GM21619 (cell line): ENCODE measurements at regions not wholly inside any gene's neighbourhood (a gene's known extent, or its start where the extent isn't known, plus 50 kb on each side); places are given as distances from the start of the nearest gene placed in this dataset.
A peak's percentile ranks its signal among the peaks of the same experiment; 100 is the strongest.

ENCODE experiments used
- ATAC-seq: cut with Tn5 transposase; IDR thresholded peaks from one replicate; pipeline ENCODE4 v1.9.1; 2021; ENCODE audit not compliant: unreplicated experiment

- no peak for ATAC-seq
These were observed 254.7 kb downstream of the MAN2A1 start for GRCh38 chr5:109944461-109944860.

GRCh38 chr5:109945097-109945678 is 255.5 kb downstream of the MAN2A1 start:
- ATAC-seq: peak; percentile 78

- no peak for ATAC-seq
These were observed 256.2 kb downstream of the MAN2A1 start for GRCh38 chr5:109945723-109946480.

- ATAC-seq: no peak
These were observed 256.9 kb downstream of the MAN2A1 start for GRCh38 chr5:109946610-109947009.

GRCh38 chr5:109947667-109948066 is 257.9 kb downstream of the MAN2A1 start:
- no peak for ATAC-seq

GRCh38 chr5:109950634-109951033 is 260.9 kb downstream of the MAN2A1 start:
- no peak for ATAC-seq

GRCh38 chr5:109951348-109951747 is 261.6 kb downstream of the MAN2A1 start:
- ATAC-seq: no peak

- ATAC-seq: no peak
These were observed 262.0 kb downstream of the MAN2A1 start for GRCh38 chr5:109951758-109952157.

- ATAC-seq: no peak
These were observed 264.0 kb downstream of the MAN2A1 start for GRCh38 chr5:109953761-109954160.

GRCh38 chr5:109956884-109957283 is 267.2 kb downstream of the MAN2A1 start:
- ATAC-seq: no peak

- no peak for ATAC-seq
These were observed 268.4 kb downstream of the MAN2A1 start for GRCh38 chr5:109958082-109958481.

- no peak for ATAC-seq
These were observed 269.9 kb downstream of the MAN2A1 start for GRCh38 chr5:109959652-109960051.

- ATAC-seq: no peak
These were observed 272.0 kb downstream of the MAN2A1 start for GRCh38 chr5:109961751-109962150.

GRCh38 chr5:109962882-109963603 is 273.3 kb downstream of the MAN2A1 start:
- ATAC-seq: no peak

GRCh38 chr5:109964136-109964535 is 274.4 kb downstream of the MAN2A1 start:
- ATAC-seq: no peak

GRCh38 chr5:109965634-109966033 is 275.9 kb downstream of the MAN2A1 start:
- ATAC-seq: no peak

GRCh38 chr5:109971968-109972367 is 282.2 kb downstream of the MAN2A1 start:
- no peak for ATAC-seq

- no peak for ATAC-seq
These were observed 292.3 kb downstream of the MAN2A1 start for GRCh38 chr5:109981979-109982378.

- no peak for ATAC-seq
These were observed 293.3 kb downstream of the MAN2A1 start for GRCh38 chr5:109982966-109983534.

- ATAC-seq: no peak
These were observed 297.0 kb downstream of the MAN2A1 start for GRCh38 chr5:109986726-109987125.

GRCh38 chr5:109987355-109987754 is 297.6 kb downstream of the MAN2A1 start:
- no peak for ATAC-seq

- ATAC-seq: no peak
These were observed 298.2 kb downstream of the MAN2A1 start for GRCh38 chr5:109987970-109988369.
